ENCODE measurements at regions not wholly inside any gene's neighbourhood (a gene's known extent, or its start where the extent isn't known, plus 50 kb on each side); places are given as distances from the start of the nearest gene placed in this dataset.

GRCh38 chrX:121122332-121122731 is 74.9 kb downstream of the GLUD2 start:
- H3K4me1 ChIP-seq (replicated peaks in 1 of 2; ENCODE audit: control insufficient read depth in 2 of 2, insufficient read depth in 2 of 2, low read length in 2 of 2): peaks cover 0 to 4% of the 10 kb centered on the region in 2 experiments; a peak in 3 of 5 replicates
- FAIRE-seq: no peak
- no peaks in the 10 kb centered on the region for H3K79me2 ChIP-seq (ENCODE audit: control insufficient read depth, insufficient read depth, low read length)
- DNase-seq (ENCODE audit: extremely low read depth in 1 of 4, low spot score in 3 of 4): no peak
- in situ Hi-C loops (cut with MboI) (no loop called here), intact Hi-C loops (cut with micrococcal nuclease) (no loop called here)
- H3K4me3 ChIP-seq: no peak overlapping the region
- POLR2A ChIA-PET: no interaction called here
- no peak overlapping the region for H3K9ac ChIP-seq (ENCODE audit: insufficient read depth in 1 of 2, low read depth in 2 of 2, low read length in 2 of 2)
- BruUV-seq (replicated peaks): no TSS peak
- H3K27me3 ChIP-seq (ENCODE audit: control insufficient read depth in 2 of 2, insufficient read depth in 2 of 2, low read length in 2 of 2): no peaks in the 10 kb centered on the region
- WGBS (ENCODE audit: insufficient coverage, low coverage, missing lambda C conversion rate): 78% methylated on average over 3 of the region's 3 CpGs
- H2AFZ ChIP-seq (ENCODE audit: low read depth, low read length): no peak overlapping the region
- H3K27ac ChIP-seq (ENCODE audit: extremely low read depth, low read depth, low read length): no peak overlapping the region
- ATAC-seq: no peak
- no peaks in the 10 kb centered on the region for H3K36me3 ChIP-seq (ENCODE audit: control insufficient read depth, insufficient read depth, low read length)
- H3K4me2 ChIP-seq (ENCODE audit: insufficient read depth, low read length): no peak overlapping the region
- CTCF ChIA-PET (ENCODE audit: low intra/inter-chr PET ratio): no interaction called here
- no peaks in the 10 kb centered on the region for H3K9me1 ChIP-seq (ENCODE audit: control insufficient read depth, insufficient read depth, low read length)
- H3K9me3 ChIP-seq (replicated peaks; ENCODE audit: control insufficient read depth, insufficient read depth, low read depth, low read length): no peaks in the 10 kb centered on the region
- TF ChIP-seq ATF3 (IDR thresholded peaks at IDR 0.05) (peak; percentile 59), ATF3 (CRISPR knock-in tag; conservative IDR thresholded peaks at IDR 0.05) (no peak), CCNT2 (IDR thresholded peaks at IDR 0.05; ENCODE audit: borderline replicate concordance, extremely low read depth, insufficient read length, low read depth, low read length) (no peak), RBM25 (IDR thresholded peaks at IDR 0.05; ENCODE audit: low read depth, low read length, severe bottlenecking) (peak; percentile 52)
- no peaks in the 10 kb centered on the region for H4K20me1 ChIP-seq (replicated peaks; ENCODE audit: control insufficient read depth, insufficient read depth, low read length)

Measured in K562 (cell line).